NCI-H2196 treated with DMSO at 0.1 percent for 48 hours (cell line): ENCODE measurements at regions not wholly inside any gene's neighbourhood (a gene's known extent, or its start where the extent isn't known, plus 50 kb on each side); places are given as distances from the start of the nearest gene placed in this dataset.

Source experiments
- DNase-seq: peaks from one replicate; lab custom pipeline; 2025; ENCODE audit not compliant: unreplicated experiment; lab: John Stamatoyannopoulos, UW

DNA sequence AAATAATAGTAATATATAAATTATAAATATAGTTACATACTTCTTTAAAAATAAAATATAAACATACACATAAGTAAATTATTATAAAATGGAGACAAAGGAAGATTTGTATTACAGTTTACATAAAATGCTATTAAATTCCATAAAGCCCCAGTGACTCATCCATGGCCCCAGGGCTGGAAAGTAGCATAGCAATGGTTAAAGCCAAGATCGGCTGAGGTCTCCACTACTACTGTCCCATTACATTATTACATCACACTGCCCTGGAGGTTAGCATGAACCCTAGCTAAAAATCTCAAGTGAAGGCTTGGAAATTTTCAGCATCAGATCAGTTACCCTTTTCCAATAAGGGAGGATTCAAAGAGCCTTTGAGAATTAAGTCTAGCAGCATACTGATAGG lies 936.2 kb downstream of the DSC3 start:
- DNase-seq = no peak

- DNase-seq = no peak
Measured at GRCh38 chr18:30103881-30104280, 938.7 kb downstream of the DSC3 start.

DNA sequence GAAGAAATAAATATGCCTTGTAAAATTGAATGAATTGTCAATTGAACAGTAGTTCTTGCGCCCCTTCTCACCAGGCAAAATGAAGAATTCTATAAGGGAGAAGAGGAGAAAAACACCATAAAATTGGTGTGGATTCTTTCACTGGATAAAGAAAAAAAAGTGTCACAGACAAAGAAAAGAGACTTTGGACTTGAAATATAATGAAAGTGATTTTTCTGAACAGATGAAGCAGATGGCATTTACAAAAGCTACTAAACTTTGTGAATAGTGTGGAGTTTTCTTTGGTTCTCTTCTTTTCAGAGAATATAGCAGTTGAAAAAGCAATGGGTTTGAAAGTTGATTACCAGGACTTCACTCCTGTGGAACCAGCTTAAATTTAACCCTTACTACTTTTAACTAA lies 945.7 kb downstream of the DSC3 start:
- DNase-seq = no peak

DNA sequence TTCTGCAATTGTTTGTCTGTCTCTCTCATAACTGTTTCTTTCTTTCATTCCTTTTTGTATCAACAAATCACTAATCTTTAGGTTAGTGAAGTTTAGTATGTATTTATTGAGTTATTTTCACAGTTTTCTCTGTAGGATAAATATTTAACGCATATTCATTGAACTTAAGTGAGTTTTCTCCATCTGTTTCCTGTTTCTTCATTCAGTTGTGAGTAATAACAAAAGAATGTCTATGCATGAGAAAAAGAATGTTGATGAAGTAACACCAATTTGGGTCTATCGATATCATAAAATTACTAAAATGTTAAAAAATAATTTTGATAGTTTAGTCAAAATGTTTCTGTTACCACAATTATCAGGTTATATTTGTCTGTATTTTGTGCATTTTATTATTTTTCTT lies 948.0 kb downstream of the DSC3 start:
- no peak for DNase-seq

DNA sequence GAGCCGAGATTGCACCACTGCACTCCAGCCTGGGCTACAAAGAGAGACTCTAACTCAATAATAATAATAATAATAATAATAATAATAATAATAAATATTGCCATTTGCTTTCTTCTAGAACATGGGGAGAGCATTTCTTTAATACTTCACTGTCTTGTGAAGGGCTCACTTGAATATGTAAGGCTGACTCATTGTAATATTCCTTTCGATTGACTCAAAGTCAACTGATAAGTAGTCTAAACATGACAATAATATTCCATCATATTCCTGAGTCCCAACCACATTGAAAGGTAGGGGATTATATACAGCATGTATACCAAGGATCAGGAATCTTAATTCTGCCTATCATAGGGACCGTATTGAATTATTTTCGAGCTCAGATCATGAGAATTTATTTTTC lies 949.2 kb downstream of the DSC3 start:
- DNase-seq = no peak

- DNase-seq = no peak
Measured at GRCh38 chr18:30088238-30089015, 954.1 kb downstream of the DSC3 start.

DNA sequence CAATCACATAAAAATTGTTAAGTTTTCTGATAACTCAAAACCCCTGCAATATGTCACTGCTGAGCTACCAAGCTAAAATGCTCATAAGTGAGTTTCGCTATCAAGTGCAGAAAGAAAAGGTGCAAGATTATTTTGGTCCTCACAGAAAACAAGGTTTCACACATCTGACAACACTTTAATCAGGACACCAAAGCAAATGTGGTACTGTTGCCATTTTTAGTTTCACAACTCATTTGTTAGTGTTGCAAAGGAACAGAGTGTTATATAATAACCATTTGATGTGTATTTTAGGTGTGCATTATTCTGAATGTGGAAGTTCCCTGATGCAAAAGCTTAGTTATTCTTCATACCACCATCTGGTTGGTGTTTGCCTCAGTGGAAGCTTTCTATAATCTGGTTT lies 956.2 kb downstream of the DSC3 start:
- DNase-seq = no peak

GRCh38 chr18:30081122-30081521 lies 961.4 kb downstream of the DSC3 start:
- no peak for DNase-seq

DNA sequence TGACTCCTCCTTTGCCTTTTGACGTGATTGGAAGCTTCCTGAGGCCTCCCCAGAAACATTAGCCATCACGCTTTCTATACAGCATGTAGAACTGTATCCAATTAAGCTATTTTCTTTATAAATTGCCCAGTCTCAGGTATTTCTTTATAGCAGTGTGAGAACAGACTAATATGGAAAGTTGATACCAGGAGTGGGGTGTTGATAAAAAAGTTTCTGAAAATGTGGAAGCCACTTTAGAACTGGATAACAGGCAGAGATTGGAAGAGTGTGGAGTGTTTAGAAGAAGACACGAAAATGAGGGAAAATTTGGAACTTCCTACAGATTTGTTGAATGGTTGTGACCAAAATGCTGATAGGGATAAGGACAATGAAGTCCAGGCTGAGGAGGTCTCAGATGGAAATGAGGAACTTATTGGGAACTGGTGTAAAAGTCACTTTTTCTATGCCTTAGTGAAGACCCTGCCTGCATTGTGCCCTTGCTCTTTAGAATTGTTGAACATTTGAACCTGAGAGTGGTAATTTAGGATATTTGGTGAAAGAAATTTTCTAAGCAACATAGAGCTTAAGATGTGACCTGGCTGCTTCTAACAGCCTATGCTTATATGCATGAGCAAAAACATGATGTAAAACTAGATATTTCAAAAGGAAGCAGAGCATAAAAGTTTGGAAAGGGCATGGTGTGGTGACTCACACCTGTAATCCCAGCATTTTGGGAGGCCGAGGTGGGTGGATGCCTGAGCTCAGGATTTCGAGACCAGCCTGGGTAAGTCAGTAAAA lies 969.7 kb downstream of the DSC3 start:
- DNase-seq = no peak

DNA sequence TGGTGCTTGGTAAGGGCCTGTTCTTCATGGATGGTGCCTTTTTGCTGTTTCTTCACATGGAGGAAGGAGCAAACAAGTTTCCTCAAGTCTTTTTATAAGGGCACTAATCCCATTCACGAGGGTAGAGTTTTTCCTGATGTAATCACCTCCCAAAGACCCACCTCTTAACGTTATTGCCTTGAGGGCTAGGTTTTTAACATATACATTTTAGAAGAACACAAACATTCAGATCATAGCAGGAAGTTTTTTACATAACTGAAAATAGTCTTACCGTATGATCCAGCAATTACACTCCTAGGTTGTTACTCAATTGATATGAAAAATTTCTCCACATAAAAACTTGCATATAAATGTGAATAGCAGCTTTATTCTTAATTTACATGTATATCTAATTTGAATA lies 976.3 kb downstream of the DSC3 start:
- no peak for DNase-seq

GRCh38 chr18:30057398-30057797 lies 985.1 kb downstream of the DSC3 start:
- DNase-seq = no peak

- DNase-seq = no peak
Measured at GRCh38 chr18:30056528-30056927, 986.0 kb downstream of the DSC3 start.

GRCh38 chr18:30044496-30044895 lies 998.0 kb downstream of the DSC3 start:
- DNase-seq = no peak

- no peak for DNase-seq
Measured at GRCh38 chr18:30039201-30039600, 1003.3 kb downstream of the DSC3 start.

GRCh38 chr18:30034818-30035217 lies 1007.7 kb downstream of the DSC3 start:
- DNase-seq = no peak

DNA sequence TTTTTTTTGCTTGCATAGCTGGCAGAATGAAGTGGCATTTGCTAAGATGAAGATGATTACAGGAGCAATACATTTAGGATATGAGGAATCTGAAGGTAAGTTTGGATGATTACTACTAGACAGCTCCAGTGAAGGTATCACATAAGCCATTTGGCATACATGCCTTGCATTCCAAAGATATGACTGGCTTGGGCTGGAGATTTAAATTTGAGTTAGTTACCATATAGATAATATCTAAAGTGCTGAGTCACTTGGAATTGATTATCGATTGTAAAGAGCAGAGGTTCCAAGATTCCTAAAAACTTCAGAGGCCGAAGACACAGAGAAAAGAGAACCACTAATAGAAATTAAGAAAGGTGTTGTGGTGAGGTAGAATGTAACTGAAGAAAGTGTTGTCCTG lies 1026.4 kb downstream of the DSC3 start:
- DNase-seq = no peak

- DNase-seq = no peak
Measured at GRCh38 chr18:30004965-30005364, 1037.6 kb downstream of the DSC3 start.

- DNase-seq = no peak
Measured at GRCh38 chr18:29982218-29982617, 1060.3 kb downstream of the DSC3 start.

- no peak for DNase-seq
Measured at GRCh38 chr18:29979881-29980280, 1062.7 kb downstream of the DSC3 start.

- DNase-seq = no peak
Measured at GRCh38 chr18:29969876-29970275, 1072.7 kb downstream of the DSC3 start.

- DNase-seq = no peak
Measured at GRCh38 chr18:29962579-29962978, 1080.0 kb downstream of the DSC3 start.

- DNase-seq = no peak
Measured at GRCh38 chr18:29960539-29960938, 1082.0 kb downstream of the DSC3 start.

GRCh38 chr18:29930231-29930630 lies 1112.3 kb downstream of the DSC3 start:
- DNase-seq = no peak
